GM04503 (cell line): ENCODE measurements at regions not wholly inside any gene's neighbourhood (a gene's known extent, or its start where the extent isn't known, plus 50 kb on each side); places are given as distances from the start of the nearest gene placed in this dataset.

ENCODE experiments used
- DNase-seq: peaks from one replicate; pipeline ENCODE4 v3.0.0-alpha.2; 2012; ENCODE audit warnings: low read depth

DNA sequence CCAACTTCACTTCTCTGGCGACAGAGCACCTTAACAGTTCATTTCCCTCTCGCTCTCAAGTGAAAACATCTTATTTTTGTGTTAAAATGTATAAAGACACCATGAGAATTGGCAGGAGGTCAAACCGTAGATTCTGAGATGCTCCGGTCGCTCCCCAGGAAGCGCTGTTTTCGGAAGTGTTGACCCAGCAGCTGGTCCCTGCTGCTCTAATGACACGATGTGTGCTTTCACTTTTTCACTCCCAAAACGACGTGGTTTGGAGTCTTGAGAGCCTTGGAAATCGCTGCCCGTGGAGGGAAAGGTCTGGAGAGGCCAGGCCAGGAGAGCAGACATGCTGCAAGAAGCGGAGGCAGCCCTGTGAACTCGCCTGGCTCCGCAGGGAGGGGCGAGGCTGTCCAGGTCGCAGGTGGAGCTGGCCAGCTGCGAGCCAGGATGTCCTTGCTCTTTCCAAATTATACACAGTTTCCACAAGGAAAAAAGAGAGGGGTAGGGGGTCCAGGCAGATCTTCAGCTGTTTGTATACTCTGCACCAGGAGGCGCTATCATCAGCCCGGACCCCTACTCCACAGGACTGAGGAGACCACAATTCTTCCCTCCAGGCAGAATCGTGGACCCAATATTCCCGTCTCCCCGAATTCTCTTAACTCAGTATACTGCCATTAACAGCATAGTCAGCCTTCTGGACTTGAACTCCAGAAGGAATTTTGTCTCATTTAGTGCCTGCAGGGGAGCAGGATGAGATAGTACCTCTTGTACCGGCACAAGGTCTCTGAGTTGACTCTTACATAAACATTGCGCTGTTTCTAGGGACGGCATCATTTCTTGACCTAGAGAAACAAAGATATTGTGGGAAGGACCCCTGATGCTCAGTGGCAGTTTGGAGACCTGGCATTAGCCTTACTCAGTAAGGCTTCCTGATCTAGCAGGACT is 248.6 kb upstream of the ANKRD55 start:
- no peak for DNase-seq

DNA sequence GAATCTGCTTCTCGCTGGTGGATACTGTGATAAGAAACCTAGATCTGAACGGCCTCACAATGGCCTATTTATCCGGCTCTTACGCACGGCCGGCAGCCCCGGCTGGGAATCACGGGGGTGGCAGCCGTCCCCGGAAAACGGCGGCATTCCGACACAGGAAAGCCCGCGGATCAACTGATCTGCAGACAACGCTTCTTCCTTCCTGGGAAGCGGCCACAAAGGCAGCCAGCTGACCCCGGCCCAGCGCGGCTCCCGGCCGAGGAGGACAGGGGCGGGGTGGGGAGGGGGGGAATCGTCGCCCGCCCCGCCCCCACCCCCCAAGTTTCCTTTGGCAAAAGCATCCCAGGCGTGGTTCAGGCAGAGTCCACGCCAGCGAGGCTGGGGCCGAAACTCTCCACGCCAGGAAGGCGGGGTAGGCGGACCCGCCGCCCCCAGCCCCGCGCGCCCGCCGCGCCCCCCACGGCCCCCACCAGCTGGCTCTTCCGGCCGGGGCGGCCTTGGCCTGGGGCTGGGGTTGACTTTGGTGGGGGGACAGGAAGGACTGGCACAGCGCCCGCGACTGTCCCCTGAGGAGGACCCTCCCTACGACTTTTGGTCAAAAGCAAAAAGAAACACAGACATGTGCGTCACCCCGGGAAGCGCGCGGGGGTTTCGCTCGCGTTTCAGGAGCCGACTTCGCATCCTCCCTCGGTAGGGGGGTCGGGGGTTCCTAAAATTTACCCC is 247.7 kb upstream of the ANKRD55 start:
- DNase-seq = no peak

DNA sequence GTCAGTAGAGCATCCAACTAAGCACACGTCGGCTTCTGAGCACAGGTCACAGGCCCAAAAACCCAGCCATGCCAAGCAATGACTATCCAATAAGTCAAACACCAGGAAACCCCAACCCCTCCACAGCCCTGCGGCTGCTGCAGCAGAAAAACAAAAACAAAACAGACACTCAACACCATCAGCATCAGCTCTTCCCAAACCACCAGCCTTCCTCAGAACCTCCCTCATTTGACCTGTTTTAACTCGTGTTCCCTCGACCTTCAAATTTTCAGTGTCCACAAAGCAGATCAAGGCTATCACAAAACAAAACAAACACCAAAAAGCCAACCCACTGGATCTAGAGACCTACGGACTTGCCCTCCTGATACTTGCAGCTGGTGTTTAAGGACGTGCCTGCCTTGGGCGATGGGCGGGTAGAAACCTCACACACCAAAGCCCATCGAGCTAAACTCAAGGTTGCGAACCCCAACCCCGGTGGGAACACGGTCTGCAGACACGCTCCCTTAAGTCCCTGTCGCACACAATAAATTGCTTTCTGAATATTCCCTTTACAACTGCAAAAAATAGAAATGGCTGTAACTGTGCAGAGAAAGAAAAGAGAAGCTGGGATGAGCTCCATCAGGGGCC is 247.1 kb upstream of the ANKRD55 start:
- DNase-seq = no peak

DNA sequence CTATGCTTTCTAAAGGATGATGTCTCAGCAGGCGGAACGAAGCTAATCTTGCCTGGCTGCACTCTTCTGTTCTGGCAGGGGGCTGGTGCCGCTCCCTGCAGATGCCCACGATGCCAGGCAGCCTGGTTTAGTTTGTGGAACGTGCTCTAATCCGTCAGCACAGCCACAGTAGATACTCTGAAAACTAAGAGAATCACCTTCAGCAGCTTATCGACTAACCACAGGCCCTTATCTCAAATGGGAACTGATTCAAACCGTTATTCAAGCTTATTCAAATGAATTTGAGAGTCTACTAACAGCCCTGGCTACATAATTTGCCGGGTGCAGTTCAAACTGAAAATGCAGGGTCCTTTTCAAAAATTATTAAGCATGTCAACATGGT is 246.6 kb upstream of the ANKRD55 start:
- no peak for DNase-seq

DNA sequence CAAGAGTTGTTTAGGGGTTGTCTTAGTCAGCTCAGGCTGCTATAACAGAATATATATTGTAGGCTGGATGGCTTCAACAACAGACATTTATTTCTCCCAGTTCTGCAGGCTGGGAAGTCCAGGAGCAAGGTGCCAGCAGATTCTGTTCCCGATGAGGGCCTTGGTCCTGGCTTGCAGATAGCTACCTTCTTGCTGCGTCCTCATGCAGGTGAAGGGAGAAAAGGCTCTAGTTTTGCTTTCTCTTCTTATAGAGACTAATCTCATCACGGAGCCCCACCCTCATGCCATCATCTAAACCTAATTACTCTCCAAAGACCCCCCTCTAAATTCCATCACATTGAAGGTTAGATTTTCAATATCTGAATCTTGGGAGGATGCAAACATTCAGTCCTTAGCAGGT is 246.0 kb upstream of the ANKRD55 start:
- no peak for DNase-seq

DNA sequence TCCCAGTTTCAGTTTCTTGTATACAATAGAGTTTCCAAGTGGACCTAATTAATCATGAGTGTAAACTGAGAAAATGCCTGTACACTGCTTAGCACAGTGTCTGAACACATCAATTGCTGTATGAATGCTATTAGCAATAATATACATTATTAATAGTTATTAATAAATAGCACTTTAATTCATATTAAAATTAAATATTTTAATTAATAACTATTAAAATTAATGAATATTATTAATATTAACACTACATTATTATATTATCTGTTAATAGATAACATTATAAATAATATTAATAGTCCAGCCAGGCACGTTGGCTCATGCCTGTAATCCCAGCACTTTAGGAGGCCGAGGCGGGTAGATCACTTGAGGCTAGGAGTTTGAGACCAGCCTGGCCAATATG is 244.9 kb upstream of the ANKRD55 start:
- DNase-seq = no peak

DNA sequence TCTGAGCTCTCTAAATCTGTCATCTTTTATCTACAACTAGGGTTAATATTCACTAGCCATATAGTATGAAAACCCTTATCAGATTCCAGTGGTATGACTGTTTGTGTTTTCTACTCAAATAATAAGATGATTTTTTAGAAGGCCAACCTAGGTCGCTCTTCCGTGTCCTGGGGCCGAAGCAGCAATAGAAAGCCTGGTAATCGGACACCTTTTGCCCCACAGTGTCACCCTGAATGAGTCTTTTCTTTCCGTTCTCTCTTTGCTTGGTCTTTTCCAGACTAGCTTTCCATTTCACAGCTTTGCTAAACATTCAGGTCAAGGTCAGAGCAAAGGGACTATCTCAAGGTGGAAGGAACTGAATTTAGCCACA is 243.3 kb upstream of the ANKRD55 start:
- no peak for DNase-seq

DNA sequence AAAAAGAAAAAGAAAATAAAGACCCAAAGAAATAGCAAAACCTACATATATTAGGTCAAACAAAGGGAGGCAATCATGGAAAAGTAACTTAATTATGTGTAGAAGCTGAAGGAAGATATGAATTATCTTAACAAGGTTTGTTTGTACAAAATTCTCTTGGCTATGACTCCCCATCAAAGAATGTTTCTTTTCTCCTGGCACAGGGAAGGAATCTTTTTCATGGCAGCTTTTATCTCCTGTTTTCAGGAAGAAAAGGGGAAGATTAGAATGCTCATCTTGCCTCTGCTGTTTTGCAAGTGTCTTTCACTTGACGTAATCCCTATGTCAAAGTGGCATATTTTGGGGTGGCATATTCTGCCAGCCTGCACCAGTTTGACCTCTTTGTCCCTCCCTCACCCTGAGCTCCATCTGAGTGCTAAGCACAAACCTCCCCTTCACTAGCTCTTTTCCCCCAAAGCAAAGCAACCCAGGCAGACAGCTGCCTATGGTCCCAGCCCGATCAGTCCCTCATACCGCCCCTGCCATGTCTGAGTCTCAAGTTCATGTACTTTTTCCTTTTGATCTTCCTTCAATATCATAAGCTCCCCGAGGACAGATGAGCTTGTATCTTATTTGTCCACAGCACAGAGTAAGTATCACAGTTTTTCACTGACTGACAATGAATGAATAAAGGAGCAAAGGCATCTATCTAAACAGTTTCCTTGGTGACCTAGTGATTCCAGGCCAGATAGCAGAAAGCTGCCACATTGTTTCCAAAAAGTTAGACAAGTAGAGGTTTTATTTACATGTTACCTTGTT is 242.8 kb upstream of the ANKRD55 start:
- no peak for DNase-seq

DNA sequence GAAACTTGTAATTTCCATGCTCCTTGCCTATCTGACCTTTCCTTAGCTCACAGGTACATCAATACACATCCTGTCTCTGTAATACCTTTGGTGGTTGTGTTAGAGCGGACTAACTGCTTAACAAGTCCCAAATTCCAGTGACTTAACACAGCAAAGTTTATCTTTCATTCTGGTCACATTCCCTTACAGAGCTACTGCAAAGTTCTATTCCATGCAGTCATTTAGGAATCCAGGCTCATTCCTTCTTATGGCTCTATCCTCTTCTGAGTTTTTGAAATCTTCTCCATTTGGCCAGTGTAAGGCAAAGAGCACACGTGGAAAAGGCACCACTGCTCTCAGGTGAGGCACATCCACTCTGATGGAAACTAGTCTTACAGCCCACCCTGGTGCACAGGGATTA is 238.6 kb upstream of the ANKRD55 start:
- no peak for DNase-seq

DNA sequence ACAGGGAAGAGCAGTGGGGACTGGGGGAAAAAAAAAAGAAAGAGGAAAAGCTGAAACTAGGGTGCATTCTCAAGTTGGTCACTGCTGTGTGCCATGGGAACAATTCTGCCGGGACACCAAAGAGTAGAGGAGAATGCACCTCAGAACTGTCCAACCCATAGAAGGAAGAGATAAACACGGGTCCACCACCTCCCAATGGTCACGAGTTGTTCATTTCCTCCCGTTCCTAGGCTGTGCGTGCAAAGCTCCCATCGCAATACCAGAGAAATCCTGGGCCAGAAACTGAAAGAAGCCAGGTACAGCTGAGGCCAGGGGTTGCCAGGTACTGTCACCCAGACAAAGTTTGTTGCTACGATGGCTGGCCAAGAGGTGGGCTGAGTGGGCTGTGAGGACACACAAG is 236.9 kb upstream of the ANKRD55 start:
- DNase-seq = no peak

DNA sequence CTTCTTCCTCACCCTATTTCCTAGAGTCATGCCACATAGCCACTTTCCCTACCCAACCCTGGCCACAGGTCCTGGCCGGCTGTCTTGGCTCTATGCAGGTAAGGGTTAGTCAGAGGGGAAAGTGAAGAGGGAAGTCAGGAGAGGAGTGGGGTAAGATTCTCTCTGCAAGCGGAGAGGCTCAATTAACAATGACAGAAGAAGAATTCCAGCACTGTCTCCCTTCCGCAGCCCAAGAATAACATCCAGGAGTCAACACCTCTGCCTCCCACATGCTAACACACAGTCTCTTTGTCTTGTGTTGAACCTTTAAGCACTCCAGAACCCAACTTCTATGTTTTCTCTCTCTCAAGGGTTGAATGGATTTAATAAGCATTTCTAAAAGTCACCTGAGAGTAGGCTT is 235.1 kb upstream of the ANKRD55 start:
- no peak for DNase-seq

DNA sequence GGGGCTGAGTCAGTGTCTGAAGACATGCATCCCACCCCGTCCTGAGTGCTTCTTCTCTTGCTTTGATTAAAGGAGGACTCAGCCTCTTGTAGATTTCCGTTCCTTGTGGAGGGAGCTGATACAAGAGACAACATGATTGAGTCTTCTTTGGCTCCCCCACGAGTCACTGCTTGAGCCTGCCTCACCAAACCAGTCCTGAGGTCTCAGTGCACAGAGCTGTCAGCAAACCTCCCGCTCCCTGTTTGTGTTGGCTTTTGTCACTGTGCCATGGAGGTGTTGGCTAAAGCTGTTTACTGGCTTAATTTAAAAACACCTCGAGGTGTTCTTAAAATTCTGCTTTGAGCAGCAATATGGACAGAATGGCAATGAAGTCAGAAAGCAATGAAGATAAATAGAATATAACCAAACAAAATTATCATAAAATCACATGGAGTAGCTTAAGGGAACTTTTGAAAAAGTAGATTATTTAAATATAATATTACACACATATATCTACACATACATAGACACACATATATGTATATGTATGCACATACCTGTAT is 234.1 kb upstream of the ANKRD55 start:
- no peak for DNase-seq

DNA sequence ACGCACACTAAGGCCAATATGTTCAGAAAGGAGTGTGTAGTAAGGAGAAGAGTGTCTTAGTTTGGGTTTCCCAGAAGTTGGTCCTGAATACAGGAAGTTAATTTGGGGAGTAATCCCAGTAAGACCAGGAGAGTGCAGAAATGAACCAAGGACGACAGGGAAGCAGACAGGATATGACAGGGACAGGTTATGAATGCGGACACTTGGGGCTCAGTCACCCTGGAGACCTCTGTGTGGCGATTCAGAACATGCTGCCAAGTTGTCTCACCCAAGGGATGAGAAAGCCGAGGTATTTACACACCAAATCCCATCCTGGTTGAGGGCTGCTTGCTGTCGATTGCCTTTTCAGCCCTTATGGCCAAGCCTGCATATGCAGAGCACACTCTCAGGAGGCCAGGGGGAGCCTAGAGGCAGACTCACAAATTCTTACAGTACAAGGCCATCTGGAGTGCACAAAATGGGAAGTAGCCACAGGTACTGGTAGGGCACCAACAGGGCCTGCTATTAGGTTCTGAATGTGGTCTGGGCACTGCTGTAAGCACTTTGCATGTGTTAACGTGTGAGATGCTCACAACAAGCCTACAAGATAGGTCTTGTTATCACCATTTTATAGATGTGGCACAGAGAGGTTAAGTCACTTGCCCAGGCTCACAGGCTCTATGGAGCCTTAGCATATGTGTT is 233.1 kb upstream of the ANKRD55 start:
- no peak for DNase-seq

DNA sequence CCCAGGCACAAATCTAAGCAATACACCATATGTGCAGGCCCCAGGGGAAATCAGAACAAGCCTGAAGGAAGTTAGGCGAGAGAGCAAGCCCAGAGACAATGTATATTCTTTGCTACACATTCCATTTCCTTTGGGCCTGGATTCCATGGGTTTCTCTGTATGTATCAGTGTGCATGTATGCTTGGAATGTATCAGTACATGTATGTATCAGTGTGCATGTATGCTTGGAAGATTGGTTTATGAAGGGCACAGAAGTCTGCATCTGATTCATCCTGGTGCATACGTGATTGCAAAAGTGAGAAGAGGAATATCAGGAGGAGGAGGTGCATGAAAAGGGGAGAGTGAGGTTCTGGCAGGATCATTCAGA is 232.6 kb upstream of the ANKRD55 start:
- DNase-seq = no peak

DNA sequence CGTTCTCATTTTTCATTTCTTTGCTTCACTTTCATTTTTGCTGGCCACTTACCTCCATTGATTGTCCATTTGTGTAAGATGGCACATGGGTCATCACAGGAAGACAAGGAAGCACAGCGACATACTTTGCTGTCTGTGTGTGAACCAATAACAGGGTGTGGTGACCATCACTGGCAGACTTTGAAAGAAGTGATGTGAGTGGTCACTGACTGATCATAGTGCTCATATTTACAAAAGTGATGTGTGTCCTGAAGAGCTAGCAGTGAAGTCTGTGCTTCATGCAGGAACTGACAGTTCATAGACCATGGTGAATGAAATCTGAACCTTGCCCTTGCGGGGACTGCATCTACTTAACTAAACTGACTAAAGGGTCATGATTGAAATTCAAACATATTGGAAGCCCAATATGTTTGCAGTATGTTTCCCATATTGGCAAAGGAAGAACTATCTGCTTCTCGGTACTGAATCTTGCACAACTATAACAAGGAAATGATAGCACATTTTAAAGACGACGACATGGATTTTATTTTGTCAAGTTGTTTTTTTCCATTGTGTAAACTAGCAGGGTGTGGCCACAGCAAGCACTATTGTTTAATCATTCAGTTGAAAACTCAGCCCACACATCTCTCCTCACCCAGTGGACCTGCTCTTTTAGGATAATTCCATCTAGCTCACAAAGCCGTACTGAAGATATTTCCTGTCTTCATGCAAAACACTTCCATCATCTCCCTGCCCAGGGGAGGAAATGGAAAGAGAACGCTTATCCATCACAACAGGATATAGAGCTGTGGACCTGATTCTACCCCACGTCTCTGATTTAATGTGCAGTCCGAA is 232.0 kb upstream of the ANKRD55 start:
- DNase-seq = no peak

DNA sequence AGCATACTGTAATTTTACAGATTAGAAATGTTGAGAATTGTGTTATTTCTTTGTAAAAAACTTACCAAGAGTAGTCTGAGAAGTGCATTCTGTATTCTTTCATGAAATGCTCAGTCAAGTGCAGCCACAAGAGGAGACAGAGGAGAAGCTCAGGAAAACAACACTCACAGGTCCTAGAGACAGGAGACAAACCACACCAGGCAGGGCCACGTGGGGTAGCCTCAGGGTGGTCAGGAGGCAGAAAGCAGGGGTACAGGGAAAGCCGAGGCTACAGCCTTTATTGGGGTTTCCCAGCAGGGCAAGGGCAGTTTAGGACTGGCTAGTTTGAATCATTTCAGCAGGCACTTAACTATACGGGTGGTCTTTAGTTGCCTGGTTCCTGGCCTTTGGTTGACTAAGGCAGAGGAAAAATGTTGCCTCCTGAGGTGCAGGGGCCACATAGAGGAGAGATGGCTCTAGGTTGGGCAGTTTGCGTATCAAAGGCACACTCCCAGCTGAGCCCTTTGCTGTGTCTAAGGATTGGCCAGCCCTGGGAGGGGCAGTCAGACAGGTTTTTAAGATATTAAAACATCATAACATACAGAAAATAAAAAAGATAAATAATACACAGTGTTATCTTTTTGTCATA is 230.9 kb upstream of the ANKRD55 start:
- no peak for DNase-seq

DNA sequence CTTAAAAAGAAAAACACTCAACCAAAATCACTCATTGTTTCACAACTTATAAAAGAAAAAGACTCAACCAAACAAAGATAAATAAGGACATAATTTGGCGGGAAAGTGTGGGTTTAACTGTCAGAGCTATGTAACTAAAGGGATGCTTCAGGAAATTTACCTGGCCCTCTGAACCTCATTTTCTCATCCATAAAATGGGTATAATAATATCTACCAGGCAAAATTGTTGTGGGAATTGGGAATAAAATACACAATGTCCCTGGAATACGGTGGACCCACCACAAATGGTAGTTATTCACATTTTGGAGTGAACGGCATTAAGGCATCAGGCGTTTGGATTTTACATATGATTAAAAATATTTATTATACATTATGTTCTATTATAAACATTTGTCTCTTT is 228.5 kb upstream of the ANKRD55 start:
- no peak for DNase-seq

DNA sequence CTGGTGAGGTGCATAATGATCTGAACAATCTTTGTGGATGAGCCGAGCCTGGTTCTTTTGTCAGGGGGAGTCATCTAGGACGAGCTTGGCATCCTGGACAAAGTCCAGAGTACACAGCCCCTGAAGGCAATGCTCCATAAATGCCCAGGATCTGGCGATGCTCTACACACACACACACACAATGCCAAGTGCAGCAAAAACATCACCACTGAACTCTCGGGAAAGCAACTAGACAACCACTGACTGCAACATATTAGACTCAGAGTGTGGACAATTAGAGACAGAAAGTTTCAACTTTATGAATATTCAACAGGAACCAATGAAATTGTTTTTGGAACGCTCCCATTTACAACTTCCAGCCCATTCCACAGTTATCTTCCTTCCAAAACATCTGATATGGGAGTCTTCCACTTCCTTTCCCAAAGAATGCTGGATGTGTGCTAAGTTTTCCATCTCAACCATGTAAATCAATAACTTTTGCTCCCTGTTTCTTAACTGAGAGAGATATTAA is 227.6 kb upstream of the ANKRD55 start:
- no peak for DNase-seq

DNA sequence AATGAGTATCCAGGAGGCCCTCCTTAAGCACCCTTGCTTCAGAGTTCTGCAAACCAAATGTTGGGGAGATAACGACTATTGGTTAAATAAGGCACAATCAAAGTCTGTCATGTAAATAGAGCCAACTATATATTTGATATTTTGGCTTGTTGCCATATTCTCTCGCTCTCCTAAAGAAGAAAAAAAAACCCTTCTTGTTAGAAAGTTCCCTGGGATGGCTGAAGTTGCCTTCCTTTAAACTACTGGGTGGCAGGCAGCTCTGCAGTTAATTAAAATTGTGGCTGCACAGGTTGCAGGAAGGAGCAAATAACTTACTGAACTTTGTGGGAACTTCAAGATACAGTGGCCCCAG is 227.0 kb upstream of the ANKRD55 start:
- DNase-seq = no peak
